ENCODE measurements at regions not wholly inside any gene's neighbourhood (a gene's known extent, or its start where the extent isn't known, plus 50 kb on each side); places are given as distances from the start of the nearest gene placed in this dataset.

GRCh38 chr1:8267307-8267706 is 50.6 kb upstream of the SLC45A1 start:
- no peak for DNase-seq

- DNase-seq, result no peak
These were observed 51.3 kb upstream of the SLC45A1 start for GRCh38 chr1:8266436-8267165.

- DNase-seq, result no peak
These were observed 54.1 kb upstream of the SLC45A1 start for GRCh38 chr1:8263791-8264190.

- no peak for DNase-seq
These were observed 56.5 kb upstream of the SLC45A1 start for GRCh38 chr1:8261398-8261762.

- no peak for DNase-seq
These were observed 58.2 kb upstream of the SLC45A1 start for GRCh38 chr1:8259498-8260290.

- DNase-seq, result no peak
These were observed 60.3 kb upstream of the SLC45A1 start for GRCh38 chr1:8257621-8258020.

GRCh38 chr1:8256321-8256720 is 61.6 kb upstream of the SLC45A1 start:
- no peak for DNase-seq

- no peak for DNase-seq
These were observed 62.2 kb upstream of the SLC45A1 start for GRCh38 chr1:8255712-8256111.

GRCh38 chr1:8252266-8252951 is 65.5 kb upstream of the SLC45A1 start:
- no peak for DNase-seq

GRCh38 chr1:8251635-8252034 is 66.3 kb upstream of the SLC45A1 start:
- DNase-seq, result no peak

GRCh38 chr1:8249838-8250237 is 68.1 kb upstream of the SLC45A1 start:
- no peak for DNase-seq

- DNase-seq, result no peak
These were observed 70.0 kb upstream of the SLC45A1 start for GRCh38 chr1:8247811-8248436.

GRCh38 chr1:8244304-8244703 is 73.6 kb upstream of the SLC45A1 start:
- no peak for DNase-seq

GRCh38 chr1:8242498-8242897 is 75.4 kb upstream of the SLC45A1 start:
- no peak for DNase-seq

- no peak for DNase-seq
These were observed 76.4 kb upstream of the SLC45A1 start for GRCh38 chr1:8241417-8242014.

GRCh38 chr1:8239306-8240023 is 78.4 kb upstream of the SLC45A1 start:
- DNase-seq, result no peak

GRCh38 chr1:8239039-8239305 is 78.9 kb upstream of the SLC45A1 start:
- no peak for DNase-seq

GRCh38 chr1:8238141-8239038 is 79.5 kb upstream of the SLC45A1 start:
- DNase-seq, result no peak

GRCh38 chr1:8232036-8232757 is 85.7 kb upstream of the SLC45A1 start:
- DNase-seq, result no peak

GRCh38 chr1:8230292-8230621 is 87.7 kb upstream of the SLC45A1 start:
- DNase-seq, result no peak

- no peak for DNase-seq
These were observed 89.7 kb upstream of the SLC45A1 start for GRCh38 chr1:8228253-8228652.

All from femur (tissue), 1 donor.